MM.1S (cell line): ENCODE measurements at regions not wholly inside any gene's neighbourhood (a gene's known extent, or its start where the extent isn't known, plus 50 kb on each side); places are given as distances from the start of the nearest gene placed in this dataset.
"Not testable (repeated sequence)": the region's sequence is repeated elsewhere in the genome, so short reads cannot be mapped to it uniquely, and the experiment has no call there.

Experiments used
- CTCF ChIP-seq: fragments of 300-600 bp; sonication (generic); IDR thresholded peaks from 2 replicates; pipeline ENCODE4 v1.5.1; 2016; ENCODE audit warnings: antibody characterized with exemption, low read length, mixed read lengths
- EZH2 ChIP-seq: fragments of 300-600 bp; sonication (generic); optimal IDR thresholded peaks from 2 replicates; pipeline ENCODE3; 2017; ENCODE audit warnings: low read depth, mild to moderate bottlenecking, antibody characterized with exemption, low read length, mixed read lengths
- EZH2phosphoT487 ChIP-seq: fragments of 300-600 bp; sonication (generic); IDR thresholded peaks from 2 replicates; pipeline ENCODE4 v1.6.1; 2018; ENCODE audit warnings: antibody characterized with exemption, low read length

GRCh38 chr9:67550044-67550443 is 308.7 kb upstream of the ANKRD20A1 start:
- not testable (repeated sequence) for TF ChIP-seq CTCF, EZH2phosphoT487, EZH2
